CD4-positive, alpha-beta memory T cell (primary cell): ENCODE measurements at regions not wholly inside any gene's neighbourhood (a gene's known extent, or its start where the extent isn't known, plus 50 kb on each side); places are given as distances from the start of the nearest gene placed in this dataset.

Source experiments
- CTCF ChIA-PET: fragments of 350-600 bp; sonication (Branson Sonifier 250); formaldehyde crosslinking; loops from one replicate; lab custom pipeline; 2021; ENCODE audit warnings: inconsistent platforms; ENCODE audit not compliant: partially characterized antibody; lab: Charles Lee
- POLR2A ChIA-PET: fragments of 350-600 bp; sonication (Branson Sonifier 250); formaldehyde crosslinking; loops from one replicate; lab custom pipeline; 2021; ENCODE audit not compliant: partially characterized antibody; lab: Charles Lee
- DNase-seq, 5 donors: peaks; one replicate each; pipeline versions ENCODE4 v3.0.0 to v3.0.0-alpha.2; 2020 to 2022; ENCODE audit warnings: mixed read lengths in 1 of 5
- H3K27ac ChIP-seq: one replicate; pipeline ENCODE4 v1.7.0; 2013; ENCODE audit warnings: low read depth, low read length
- H3K27me3 ChIP-seq: 2 replicates; pipeline ENCODE4 v1.7.0; 2013; ENCODE audit warnings: mild to moderate bottlenecking, low read length, moderate library complexity; ENCODE audit not compliant: insufficient read depth
- H3K36me3 ChIP-seq: 2 replicates; pipeline ENCODE4 v1.7.0; 2013; ENCODE audit warnings: mild to moderate bottlenecking, low read length, moderate library complexity; ENCODE audit not compliant: insufficient read depth
- H3K4me1 ChIP-seq: 2 replicates; pipeline ENCODE4 v1.7.0; 2013; ENCODE audit warnings: mild to moderate bottlenecking, low read length, moderate library complexity; ENCODE audit not compliant: insufficient read depth
- H3K4me3 ChIP-seq, 2 donors: one replicate each; pipeline ENCODE4 v1.7.0; 2013; ENCODE audit warnings: low read length in 2 of 2, mild to moderate bottlenecking in 1 of 2
- H3K9me3 ChIP-seq, 2 donors: one replicate each; pipeline ENCODE4 v1.7.0; 2013; ENCODE audit warnings: low read length in 2 of 2, control low read depth in 1 of 2; ENCODE audit not compliant: control insufficient read depth in 1 of 2
- H3K27ac Mint-ChIP-seq, 7 donors: one replicate each; pipeline ENCODE4 v1.8.0; 2020 to 2021; ENCODE audit warnings: mixed read lengths in 7 of 7, mild to moderate bottlenecking in 6 of 7, inconsistent platforms in 3 of 7, moderate library complexity in 3 of 7
- H3K27me3 Mint-ChIP-seq, 2 donors: one replicate each; pipeline ENCODE4 v1.8.0; 2020 to 2021; ENCODE audit warnings: mixed read lengths in 2 of 2
- H3K36me3 Mint-ChIP-seq, 2 donors: one replicate each; pipeline ENCODE4 v1.8.0; 2020 to 2021; ENCODE audit warnings: mixed read lengths in 2 of 2, inconsistent platforms in 1 of 2, mild to moderate bottlenecking in 1 of 2
- H3K4me1 Mint-ChIP-seq, 4 donors: one replicate each; pipeline ENCODE4 v1.8.0; 2020 to 2021; ENCODE audit warnings: mixed read lengths in 4 of 4, mild to moderate bottlenecking in 1 of 4
- H3K4me3 Mint-ChIP-seq, 8 donors: one replicate each; pipeline ENCODE4 v1.8.0; 2020 to 2021; ENCODE audit warnings: mixed read lengths in 8 of 8, mild to moderate bottlenecking in 7 of 8, moderate library complexity in 6 of 8, inconsistent platforms in 3 of 8
- H3K9me3 Mint-ChIP-seq, 8 donors: one replicate each; pipeline ENCODE4 v1.8.0; 2020 to 2021; ENCODE audit warnings: mixed read lengths in 8 of 8, mild to moderate bottlenecking in 5 of 8, inconsistent platforms in 3 of 8, moderate library complexity in 1 of 8
- intact Hi-C: fragments of 100-400 bp; cut with micrococcal nuclease; formaldehyde crosslinking; loops from one replicate; pipeline ENCODE4 v1.15.1; 2023

- Mint-ChIP-seq H3K36me3 (no peaks in the 10 kb centered on the region), H3K9me3 (peaks cover 0 to 2% (median 0%) of the 10 kb centered on the region in 8 donors), H3K27ac (no peak overlapping the region), H3K27me3 (peaks cover 1% of the 10 kb centered on the region in 2 donors), H3K4me1 (no peaks in the 10 kb centered on the region), H3K4me3 (no peak overlapping the region)
- Histone ChIP-seq H3K36me3 (no peaks in the 10 kb centered on the region), H3K27me3 (no peaks in the 10 kb centered on the region), H3K4me3 (no peak overlapping the region), H3K4me1 (no peaks in the 10 kb centered on the region), H3K9me3 (no peaks in the 10 kb centered on the region), H3K27ac (no peak overlapping the region)
- DNase-seq: no peak
- ChIA-PET CTCF (no interaction called here), POLR2A (no interaction called here)
- intact Hi-C loops: no loop called here
These were observed 85.9 kb upstream of the SLC34A2 start for GRCh38 chr4:25569716-25570115.

- H3K4me3 Mint-ChIP-seq: no peak overlapping the region
- Histone ChIP-seq H3K9me3 (no peaks in the 10 kb centered on the region), H3K4me1 (no peaks in the 10 kb centered on the region), H3K36me3 (no peaks in the 10 kb centered on the region), H3K4me3 (no peak overlapping the region), H3K27ac (no peak overlapping the region), H3K27me3 (no peaks in the 10 kb centered on the region)
- intact Hi-C loops: no loop called here
- H3K4me1 Mint-ChIP-seq: no peaks in the 10 kb centered on the region
- H3K27ac Mint-ChIP-seq: no peak overlapping the region
- no peak for DNase-seq
- ChIA-PET CTCF (no interaction called here), POLR2A (no interaction called here)
- peaks cover 0 to 2% (median 0%) of the 10 kb centered on the region in 8 donors for H3K9me3 Mint-ChIP-seq
- H3K36me3 Mint-ChIP-seq: no peaks in the 10 kb centered on the region
- H3K27me3 Mint-ChIP-seq: peaks cover 3% of the 10 kb centered on the region in 2 donors
These were observed 80.0 kb upstream of the SLC34A2 start for GRCh38 chr4:25575611-25576010.

GRCh38 chr4:25578432-25578831 lies 77.2 kb upstream of the SLC34A2 start:
- Histone ChIP-seq H3K27ac (no peak overlapping the region), H3K9me3 (no peaks in the 10 kb centered on the region), H3K4me1 (no peaks in the 10 kb centered on the region), H3K4me3 (no peak overlapping the region), H3K36me3 (no peaks in the 10 kb centered on the region), H3K27me3 (no peaks in the 10 kb centered on the region)
- Mint-ChIP-seq H3K27ac (no peak overlapping the region), H3K4me3 (no peak overlapping the region), H3K27me3 (peaks cover 2 to 5% of the 10 kb centered on the region in 2 donors), H3K4me1 (no peaks in the 10 kb centered on the region), H3K36me3 (no peaks in the 10 kb centered on the region), H3K9me3 (peaks cover 0 to 5% (median 0%) of the 10 kb centered on the region in 8 donors)
- intact Hi-C loops: no loop called here
- DNase-seq: no peak
- CTCF ChIA-PET: no interaction called here
- POLR2A ChIA-PET: no interaction called here

GRCh38 chr4:25580633-25581467 lies 74.8 kb upstream of the SLC34A2 start:
- Mint-ChIP-seq H3K27me3 (peaks cover 2 to 5% of the 10 kb centered on the region in 2 donors), H3K27ac (no peak overlapping the region), H3K4me3 (no peak overlapping the region), H3K4me1 (no peaks in the 10 kb centered on the region), H3K36me3 (no peaks in the 10 kb centered on the region), H3K9me3 (peaks cover 0 to 5% (median 0%) of the 10 kb centered on the region in 8 donors)
- Histone ChIP-seq H3K36me3 (no peaks in the 10 kb centered on the region), H3K27me3 (no peaks in the 10 kb centered on the region), H3K4me1 (no peaks in the 10 kb centered on the region), H3K27ac (no peak overlapping the region), H3K9me3 (no peaks in the 10 kb centered on the region), H3K4me3 (no peak overlapping the region)
- intact Hi-C loops: no loop called here
- ChIA-PET POLR2A (no interaction called here), CTCF (no interaction called here)
- DNase-seq: no peak

GRCh38 chr4:25585901-25586523 lies 69.6 kb upstream of the SLC34A2 start:
- no peaks in the 10 kb centered on the region for H3K4me1 ChIP-seq
- H3K9me3 ChIP-seq: no peaks in the 10 kb centered on the region
- DNase-seq: no peak
- no peak overlapping the region for H3K27ac Mint-ChIP-seq
- H3K9me3 Mint-ChIP-seq: peaks cover 0 to 4% (median 0%) of the 10 kb centered on the region in 8 donors
- intact Hi-C loops: no loop called here
- CTCF ChIA-PET: no interaction called here
- H3K36me3 ChIP-seq: no peaks in the 10 kb centered on the region
- no peaks in the 10 kb centered on the region for H3K36me3 Mint-ChIP-seq
- peaks cover 0 to 2% of the 10 kb centered on the region in 2 donors for H3K27me3 Mint-ChIP-seq
- H3K27ac ChIP-seq: no peak overlapping the region
- H3K4me3 Mint-ChIP-seq: no peak overlapping the region
- POLR2A ChIA-PET: no interaction called here
- H3K4me3 ChIP-seq: no peak overlapping the region
- no peaks in the 10 kb centered on the region for H3K4me1 Mint-ChIP-seq
- H3K27me3 ChIP-seq: no peaks in the 10 kb centered on the region

GRCh38 chr4:25588206-25588605 lies 67.4 kb upstream of the SLC34A2 start:
- Histone ChIP-seq H3K9me3 (no peaks in the 10 kb centered on the region), H3K36me3 (no peaks in the 10 kb centered on the region), H3K27ac (no peak overlapping the region), H3K27me3 (no peaks in the 10 kb centered on the region), H3K4me1 (no peaks in the 10 kb centered on the region), H3K4me3 (no peak overlapping the region)
- no peaks in the 10 kb centered on the region for H3K36me3 Mint-ChIP-seq
- no peak overlapping the region for H3K4me3 Mint-ChIP-seq
- intact Hi-C loops: no loop called here
- peaks cover 0 to 3% (median 0%) of the 10 kb centered on the region in 8 donors for H3K9me3 Mint-ChIP-seq
- H3K27ac Mint-ChIP-seq: no peak overlapping the region
- DNase-seq: no peak
- no peaks in the 10 kb centered on the region for H3K27me3 Mint-ChIP-seq
- ChIA-PET POLR2A (no interaction called here), CTCF (no interaction called here)
- H3K4me1 Mint-ChIP-seq: no peaks in the 10 kb centered on the region

GRCh38 chr4:25590171-25590570 lies 65.5 kb upstream of the SLC34A2 start:
- H3K27ac ChIP-seq: no peak overlapping the region
- Mint-ChIP-seq H3K4me3 (no peak overlapping the region), H3K36me3 (no peaks in the 10 kb centered on the region), H3K27me3 (peaks cover 0 to 3% of the 10 kb centered on the region in 2 donors), H3K9me3 (peaks cover 2 to 12% (median 3%) of the 10 kb centered on the region in 8 donors), H3K27ac (no peak overlapping the region), H3K4me1 (no peaks in the 10 kb centered on the region)
- no peaks in the 10 kb centered on the region for H3K27me3 ChIP-seq
- DNase-seq: no peak
- no peaks in the 10 kb centered on the region for H3K9me3 ChIP-seq
- CTCF ChIA-PET: no interaction called here
- no peaks in the 10 kb centered on the region for H3K4me1 ChIP-seq
- no peak overlapping the region for H3K4me3 ChIP-seq
- no peaks in the 10 kb centered on the region for H3K36me3 ChIP-seq
- POLR2A ChIA-PET: no interaction called here
- intact Hi-C loops: no loop called here
